Cardiac muscle cell (in vitro differentiated cells and primary cell): ENCODE measurements at regions not wholly inside any gene's neighbourhood (a gene's known extent, or its start where the extent isn't known, plus 50 kb on each side); places are given as distances from the start of the nearest gene placed in this dataset.

Experiments
- DNase-seq, 2 donors: peaks; one replicate each; pipeline versions ENCODE4 v3.0.0 to v3.0.0-alpha.2; 2010 to 2017; ENCODE audit warnings: low read depth in 1 of 2, low spot score in 1 of 2
- H3K27ac ChIP-seq: fragments of 200-600 bp; sonication (generic); 2 replicates; pipeline ENCODE4 v1.5.1; 2016
- H3K27me3 ChIP-seq: fragments of 200-600 bp; sonication (generic); 2 replicates; pipeline ENCODE4 v1.6.0; 2016; ENCODE audit warnings: control low read depth
- H3K36me3 ChIP-seq: fragments of 200-600 bp; sonication (generic); 2 replicates; pipeline ENCODE4 v1.5.1; 2016; ENCODE audit warnings: control low read depth
- H3K4me1 ChIP-seq: fragments of 200-600 bp; sonication (generic); 2 replicates; pipeline ENCODE4 v1.8.1; 2017; ENCODE audit warnings: low read depth, mild to moderate bottlenecking, mixed run types
- H3K4me3 ChIP-seq: fragments of 200-600 bp; sonication (generic); 2 replicates; pipeline ENCODE4 v1.5.1; 2016; ENCODE audit warnings: mild to moderate bottlenecking
- H3K9me3 ChIP-seq: fragments of 200-600 bp; sonication (generic); 2 replicates; pipeline ENCODE4 v1.5.1; 2017; ENCODE audit warnings: low read depth, mild to moderate bottlenecking, control low read depth
- TF ChIP-seq, protein P1 (sequence below): IDR thresholded peaks from 2 replicates; pipeline ENCODE4 v1.5.1; 2012; ENCODE audit warnings: low read depth, mild to moderate bottlenecking, low read length

DNA sequence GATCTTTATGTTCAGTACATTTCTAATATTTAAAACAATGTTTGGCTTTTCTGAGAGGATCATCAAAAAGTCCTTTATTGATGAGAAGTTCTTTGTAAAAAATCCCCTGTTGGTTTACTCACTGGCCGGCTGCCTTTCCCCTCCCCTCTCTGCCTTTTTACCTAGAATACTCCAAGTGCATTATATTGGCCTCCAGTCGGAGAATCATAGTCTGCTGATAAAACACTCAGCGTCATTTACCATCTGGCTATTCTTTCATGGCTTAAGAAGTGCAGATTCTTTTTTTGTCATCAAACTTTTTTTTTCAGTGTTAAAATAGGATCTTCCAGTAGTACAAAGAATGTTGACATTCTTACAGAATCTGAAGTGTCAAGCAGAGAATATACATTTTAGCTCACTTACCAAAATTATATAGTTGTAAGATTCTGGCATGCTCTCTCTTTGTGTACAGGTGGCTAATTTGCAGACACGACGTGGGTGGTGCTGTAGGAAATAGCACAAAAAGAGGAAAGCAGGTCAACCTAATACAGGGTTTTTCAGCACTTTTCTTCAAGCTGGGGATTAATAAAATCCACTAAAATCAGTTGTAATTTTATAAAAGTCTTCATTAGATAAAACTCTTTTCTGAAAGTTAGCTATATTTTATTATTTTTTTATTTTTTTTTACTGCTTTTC lies 731.8 kb downstream of the KCTD8 start:
- Histone ChIP-seq H3K4me1 (no peaks in the 10 kb centered on the region), H3K27me3 (no peaks in the 10 kb centered on the region), H3K27ac (no peak overlapping the region), H3K9me3 (no peaks in the 10 kb centered on the region), H3K36me3 (no peaks in the 10 kb centered on the region), H3K4me3 (no peak overlapping the region)
- TF ChIP-seq, protein P1, sequence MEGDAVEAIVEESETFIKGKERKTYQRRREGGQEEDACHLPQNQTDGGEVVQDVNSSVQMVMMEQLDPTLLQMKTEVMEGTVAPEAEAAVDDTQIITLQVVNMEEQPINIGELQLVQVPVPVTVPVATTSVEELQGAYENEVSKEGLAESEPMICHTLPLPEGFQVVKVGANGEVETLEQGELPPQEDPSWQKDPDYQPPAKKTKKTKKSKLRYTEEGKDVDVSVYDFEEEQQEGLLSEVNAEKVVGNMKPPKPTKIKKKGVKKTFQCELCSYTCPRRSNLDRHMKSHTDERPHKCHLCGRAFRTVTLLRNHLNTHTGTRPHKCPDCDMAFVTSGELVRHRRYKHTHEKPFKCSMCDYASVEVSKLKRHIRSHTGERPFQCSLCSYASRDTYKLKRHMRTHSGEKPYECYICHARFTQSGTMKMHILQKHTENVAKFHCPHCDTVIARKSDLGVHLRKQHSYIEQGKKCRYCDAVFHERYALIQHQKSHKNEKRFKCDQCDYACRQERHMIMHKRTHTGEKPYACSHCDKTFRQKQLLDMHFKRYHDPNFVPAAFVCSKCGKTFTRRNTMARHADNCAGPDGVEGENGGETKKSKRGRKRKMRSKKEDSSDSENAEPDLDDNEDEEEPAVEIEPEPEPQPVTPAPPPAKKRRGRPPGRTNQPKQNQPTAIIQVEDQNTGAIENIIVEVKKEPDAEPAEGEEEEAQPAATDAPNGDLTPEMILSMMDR, result no peak
- DNase-seq, result no peak

DNA sequence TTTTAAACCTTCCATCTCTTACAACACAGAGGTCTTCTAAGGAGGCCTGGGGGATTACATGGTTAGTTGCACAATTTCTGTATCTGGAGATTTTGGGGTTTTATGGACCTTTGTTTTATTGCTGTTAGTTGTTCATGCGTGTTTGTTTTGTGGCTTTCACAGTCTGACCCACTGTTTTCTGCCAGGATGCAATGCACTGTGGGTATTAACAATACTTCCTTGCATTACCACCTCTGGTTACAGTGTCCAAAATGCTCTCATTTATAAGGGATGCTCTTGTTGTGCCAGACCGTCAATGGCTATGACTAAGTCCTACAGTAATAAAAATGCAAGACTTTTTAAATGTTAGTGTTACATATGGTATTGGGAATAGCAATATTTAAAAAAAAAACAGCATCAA lies 730.2 kb downstream of the KCTD8 start:
- no peak for DNase-seq
- Histone ChIP-seq H3K9me3 (no peaks in the 10 kb centered on the region), H3K36me3 (no peaks in the 10 kb centered on the region), H3K4me3 (no peak overlapping the region), H3K4me1 (no peaks in the 10 kb centered on the region), H3K27ac (no peak overlapping the region), H3K27me3 (no peaks in the 10 kb centered on the region)
- TF ChIP-seq, protein P1, result no peak

- Histone ChIP-seq H3K4me3 (no peak overlapping the region), H3K4me1 (no peaks in the 10 kb centered on the region), H3K27ac (no peak overlapping the region), H3K36me3 (no peaks in the 10 kb centered on the region), H3K9me3 (no peaks in the 10 kb centered on the region), H3K27me3 (no peaks in the 10 kb centered on the region)
- TF ChIP-seq, protein P1, result no peak
- DNase-seq, result no peak
Measured at GRCh38 chr4:43732829-43733426, 715.7 kb downstream of the KCTD8 start.

DNA sequence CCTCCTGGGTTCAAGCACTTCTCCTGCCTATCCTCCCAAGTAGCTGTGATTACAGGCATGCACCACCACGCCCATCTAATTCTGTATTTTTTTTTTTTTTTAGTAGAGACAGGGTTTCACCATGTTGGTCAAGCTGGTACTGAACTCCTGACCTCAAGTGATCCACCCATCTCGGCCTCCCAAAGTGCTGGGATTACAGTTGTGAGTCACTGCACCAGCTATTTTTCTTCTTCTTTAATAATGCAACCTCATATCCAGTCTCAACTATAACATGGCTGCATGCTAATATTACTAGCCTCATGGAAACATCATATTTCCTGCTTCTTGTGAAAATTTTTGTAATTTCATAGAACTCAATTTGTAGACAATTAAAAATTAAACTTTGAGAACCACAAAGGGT lies 706.5 kb downstream of the KCTD8 start:
- Histone ChIP-seq H3K9me3 (no peaks in the 10 kb centered on the region), H3K27me3 (no peaks in the 10 kb centered on the region), H3K4me1 (no peaks in the 10 kb centered on the region), H3K36me3 (no peaks in the 10 kb centered on the region), H3K27ac (no peak overlapping the region), H3K4me3 (no peak overlapping the region)
- no peak for DNase-seq
- TF ChIP-seq, protein P1, result no peak

- TF ChIP-seq, protein P1, result no peak
- no peaks in the 10 kb centered on the region for H3K27me3 ChIP-seq
- no peak overlapping the region for H3K27ac ChIP-seq
- H3K9me3 ChIP-seq, result no peaks in the 10 kb centered on the region
- no peaks in the 10 kb centered on the region for H3K36me3 ChIP-seq
- no peak for DNase-seq
- no peaks in the 10 kb centered on the region for H3K4me1 ChIP-seq
- H3K4me3 ChIP-seq, result no peak overlapping the region
Measured at GRCh38 chr4:43754566-43754965, 694.0 kb downstream of the KCTD8 start.
